Neural progenitor cell (in vitro differentiated cells): ENCODE measurements at regions not wholly inside any gene's neighbourhood (a gene's known extent, or its start where the extent isn't known, plus 50 kb on each side); places are given as distances from the start of the nearest gene placed in this dataset.
A peak's percentile ranks its signal among the peaks of the same experiment; 100 is the strongest.
"Not testable (repeated sequence)": the region's sequence is repeated elsewhere in the genome, so short reads cannot be mapped to it uniquely, and the experiment has no call there.

Source experiments
- DNase-seq: peaks from one replicate; pipeline ENCODE4 v3.0.0-alpha.2; 2016; ENCODE audit warnings: low spot score
- H2AFZ ChIP-seq: fragments of 200-600 bp; sonication (generic); replicated peaks from 2 replicates; pipeline ENCODE4 v1.6.1; 2016; ENCODE audit warnings: antibody characterized with exemption
- H3F3A ChIP-seq: fragments of 200-600 bp; sonication (generic); 2 replicates; pipeline ENCODE4 v1.6.1; 2016; ENCODE audit warnings: antibody characterized with exemption, low read depth
- H3K27ac ChIP-seq: fragments of 200-600 bp; sonication (generic); 2 replicates; pipeline ENCODE4 v1.5.1; 2016; ENCODE audit warnings: mild to moderate bottlenecking
- H3K27me3 ChIP-seq: fragments of 200-600 bp; sonication (generic); 2 replicates; pipeline ENCODE4 v1.6.1; 2016; ENCODE audit warnings: mild to moderate bottlenecking, moderate library complexity
- H3K36me3 ChIP-seq: fragments of 200-600 bp; sonication (generic); 2 replicates; pipeline ENCODE4 v1.5.1; 2016
- H3K4me1 ChIP-seq: fragments of 200-600 bp; sonication (generic); 2 replicates; pipeline ENCODE4 v1.6.1; 2016; ENCODE audit warnings: mixed run types
- H3K4me2 ChIP-seq: fragments of 200-600 bp; sonication (generic); 2 replicates; pipeline ENCODE4 v1.6.1; 2016
- H3K4me3 ChIP-seq: fragments of 200-600 bp; sonication (generic); 2 replicates; pipeline ENCODE4 v1.5.1; 2016
- H3K79me2 ChIP-seq: fragments of 200-600 bp; sonication (generic); 2 replicates; pipeline ENCODE4 v1.6.1; 2016; ENCODE audit warnings: low read depth
- H3K9ac ChIP-seq: fragments of 200-600 bp; sonication (generic); 2 replicates; pipeline ENCODE4 v1.6.1; 2016
- H3K9me3 ChIP-seq: fragments of 200-600 bp; sonication (generic); 2 replicates; pipeline ENCODE4 v1.5.1; 2016; ENCODE audit warnings: low read depth
- H4K20me1 ChIP-seq: fragments of 200-600 bp; sonication (generic); 2 replicates; pipeline ENCODE4 v1.6.1; 2016; ENCODE audit warnings: low read depth
- H3K27ac Mint-ChIP-seq: 3 replicates; pipeline ENCODE4 v1.8.0; 2021; ENCODE audit warnings: mixed read lengths
- H3K27me3 Mint-ChIP-seq: 2 replicates; pipeline ENCODE4 v1.8.0; 2022; ENCODE audit warnings: low read depth, mild to moderate bottlenecking, inconsistent platforms, moderate library complexity, mixed read lengths; ENCODE audit not compliant: insufficient read depth
- H3K36me3 Mint-ChIP-seq: 3 replicates; pipeline ENCODE4 v1.8.0; 2021; ENCODE audit warnings: mixed read lengths
- H3K4me1 Mint-ChIP-seq: 3 replicates; pipeline ENCODE4 v1.8.0; 2021; ENCODE audit warnings: mixed read lengths
- H3K4me3 Mint-ChIP-seq: 3 replicates; pipeline ENCODE4 v1.8.0; 2021; ENCODE audit warnings: mild to moderate bottlenecking, moderate library complexity, mixed read lengths
- H3K9me3 Mint-ChIP-seq: 3 replicates; pipeline ENCODE4 v1.8.0; 2020; ENCODE audit warnings: mixed read lengths
- CTCF ChIP-seq: fragments of 200-600 bp; sonication (generic); IDR thresholded peaks from 2 replicates; pipeline ENCODE4 v1.5.1; 2017; ENCODE audit warnings: antibody characterized with exemption, mild to moderate bottlenecking
- EZH2 ChIP-seq: fragments of 200-600 bp; sonication (generic); IDR thresholded peaks from 2 replicates; pipeline ENCODE4 v1.6.1; 2017; ENCODE audit warnings: antibody characterized with exemption, mild to moderate bottlenecking, moderate library complexity
- EZH2phosphoT487 ChIP-seq: fragments of 200-600 bp; sonication (generic); IDR thresholded peaks from 2 replicates; pipeline ENCODE4 v1.6.1; 2017; ENCODE audit warnings: antibody characterized with exemption

- no peaks in the 10 kb centered on the region for H4K20me1 ChIP-seq
- no peaks in the 10 kb centered on the region for H3K27me3 ChIP-seq
- no peak overlapping the region for H2AFZ ChIP-seq
- H3F3A ChIP-seq: no peaks in the 10 kb centered on the region
- H3K4me2 ChIP-seq: no peak overlapping the region
- peak overlapping the region; percentile 6 for H3K27ac Mint-ChIP-seq
- H3K9ac ChIP-seq: no peak overlapping the region
- peaks cover 6% of the 10 kb centered on the region for H3K4me1 ChIP-seq
- DNase-seq: peak; percentile 22
- no peak overlapping the region for H3K27ac ChIP-seq
- peaks cover 26% of the 10 kb centered on the region for H3K4me1 Mint-ChIP-seq
- no peaks in the 10 kb centered on the region for H3K79me2 ChIP-seq
- no peaks in the 10 kb centered on the region for H3K36me3 Mint-ChIP-seq
- H3K27me3 Mint-ChIP-seq: peaks cover 2% of the 10 kb centered on the region
- no peak overlapping the region for H3K4me3 ChIP-seq
- H3K36me3 ChIP-seq: no peaks in the 10 kb centered on the region
- no peaks in the 10 kb centered on the region for H3K9me3 Mint-ChIP-seq
- H3K9me3 ChIP-seq: no peaks in the 10 kb centered on the region
- H3K4me3 Mint-ChIP-seq: no peak overlapping the region
- TF ChIP-seq EZH2phosphoT487 (no peak), EZH2 (no peak), CTCF (no peak)
Observed at GRCh38 chr13:44148159-44148914, 225.3 kb upstream of the SERP2 start.

- H3K27ac ChIP-seq, H3K79me2 ChIP-seq, H3K36me3 ChIP-seq, H3K9me3 Mint-ChIP-seq, H3K27me3 ChIP-seq, H3K9me3 ChIP-seq, H3F3A ChIP-seq, H3K36me3 Mint-ChIP-seq, H3K4me3 ChIP-seq, H3K4me2 ChIP-seq, H3K4me1 ChIP-seq, H4K20me1 ChIP-seq, H3K4me3 Mint-ChIP-seq, H3K9ac ChIP-seq, H3K27me3 Mint-ChIP-seq, DNase-seq, H2AFZ ChIP-seq, H3K27ac Mint-ChIP-seq: not testable (repeated sequence)
- peaks cover 26% of the 10 kb centered on the region for H3K4me1 Mint-ChIP-seq
Observed at GRCh38 chr13:44149231-44149630, 224.4 kb upstream of the SERP2 start.

GRCh38 chr13:44149821-44150220, 223.8 kb upstream of the SERP2 start:
- H3K4me1 Mint-ChIP-seq: peaks cover 26% of the 10 kb centered on the region

More at GRCh38 chr13:44149821-44150220, 223.8 kb upstream of the SERP2 start:
- no peaks in the 10 kb centered on the region for H3F3A ChIP-seq
- no peaks in the 10 kb centered on the region for H3K9me3 ChIP-seq
- H3K27me3 ChIP-seq: no peaks in the 10 kb centered on the region
- Mint-ChIP-seq H3K9me3 (no peaks in the 10 kb centered on the region), H3K36me3 (no peaks in the 10 kb centered on the region), H3K4me3 (no peak overlapping the region), H3K27me3 (peaks cover 7% of the 10 kb centered on the region), H3K27ac (no peak overlapping the region)
- peaks cover 6% of the 10 kb centered on the region for H3K4me1 ChIP-seq
- no peaks in the 10 kb centered on the region for H4K20me1 ChIP-seq
- no peak overlapping the region for H3K27ac ChIP-seq
- no peak overlapping the region for H2AFZ ChIP-seq
- H3K4me3 ChIP-seq: no peak overlapping the region
- H3K9ac ChIP-seq: no peak overlapping the region
- H3K79me2 ChIP-seq: no peaks in the 10 kb centered on the region
- no peak for TF ChIP-seq EZH2phosphoT487
- TF ChIP-seq EZH2: no peak
- TF ChIP-seq CTCF: no peak
- H3K4me2 ChIP-seq: no peak overlapping the region
- H3K36me3 ChIP-seq: no peaks in the 10 kb centered on the region
- no peak for DNase-seq
